Esophagus (tissue), 2 donors: ENCODE measurements at regions not wholly inside any gene's neighbourhood (a gene's known extent, or its start where the extent isn't known, plus 50 kb on each side); places are given as distances from the start of the nearest gene placed in this dataset.

Experiments
- H3K27ac ChIP-seq, 2 donors: one replicate each; pipeline ENCODE4 v1.5.1; 2013; ENCODE audit warnings: low read depth in 2 of 2, mild to moderate bottlenecking in 2 of 2, inconsistent platforms in 1 of 2, low read length in 1 of 2, moderate library complexity in 1 of 2
- H3K27me3 ChIP-seq, 2 donors: one replicate each; pipeline ENCODE4 v1.6.1; 2013; ENCODE audit warnings: low read length in 2 of 2, control low read depth in 1 of 2, mild to moderate bottlenecking in 1 of 2; ENCODE audit not compliant: insufficient read depth in 2 of 2, control insufficient read depth in 1 of 2
- H3K36me3 ChIP-seq, 2 donors: one replicate each; pipeline ENCODE4 v1.6.1; 2013; ENCODE audit warnings: low read length in 1 of 2; ENCODE audit not compliant: control insufficient read depth in 2 of 2, insufficient read depth in 2 of 2
- H3K4me1 ChIP-seq, 2 donors: one replicate each; pipeline ENCODE4 v1.6.1; 2013; ENCODE audit warnings: low read length in 1 of 2; ENCODE audit not compliant: control insufficient read depth in 2 of 2, insufficient read depth in 2 of 2
- H3K4me3 ChIP-seq, 2 donors: one replicate each; pipeline ENCODE4 v1.5.1; 2013; ENCODE audit warnings: low read length in 2 of 2, mild to moderate bottlenecking in 2 of 2, low read depth in 1 of 2, moderate library complexity in 1 of 2
- H3K9me3 ChIP-seq, 2 donors: one replicate each; pipeline ENCODE4 v1.6.1; 2013; ENCODE audit warnings: mild to moderate bottlenecking in 2 of 2, low read depth in 1 of 2, low read length in 1 of 2, moderate library complexity in 1 of 2; ENCODE audit not compliant: control insufficient read depth in 2 of 2, insufficient read depth in 1 of 2
- WGBS, 2 donors: extraction: QIAGEN DNeasy Blood & Tissue Kit; methylation state at CpG; one replicate each; pipeline ENCODE4 v1.1.7; 2013; 5-methylcytosine and 5-hydroxymethylcytosine counted together
- donor health status: healthy with polysubstance abuse.
- donor health status: Bipolar disorder and iron deficiency.

DNA sequence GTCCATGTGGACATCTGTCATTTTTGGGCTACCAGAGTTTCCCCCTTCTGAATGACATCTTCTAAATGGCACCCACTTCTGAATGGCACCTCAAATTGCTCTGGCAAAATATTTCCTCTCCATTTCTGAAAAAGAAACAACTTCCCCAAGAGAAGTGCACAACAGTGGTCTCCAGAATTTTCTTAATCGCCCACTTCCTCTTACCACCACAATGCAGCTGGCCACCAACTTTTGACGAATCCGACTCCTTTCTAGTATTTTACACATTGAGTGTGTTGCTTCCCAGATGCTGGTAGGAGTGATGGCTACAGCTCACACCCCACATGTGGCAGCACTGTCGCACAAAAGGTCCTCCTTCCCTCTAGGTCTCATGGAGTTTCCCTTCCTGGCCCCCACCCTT lies 216.1 kb downstream of the FOXA2 start:
- no peak overlapping the region for H3K27ac ChIP-seq
- 74 to 86% methylated on average over 4 of the region's 4 CpGs for WGBS, 2 donors
- no peak overlapping the region for H3K4me3 ChIP-seq
- H3K4me1 ChIP-seq, result no peaks in the 10 kb centered on the region
- no peaks in the 10 kb centered on the region for H3K27me3 ChIP-seq
- H3K9me3 ChIP-seq, result peaks cover 0 to 2% of the 10 kb centered on the region in 2 donors
- no peaks in the 10 kb centered on the region for H3K36me3 ChIP-seq

DNA sequence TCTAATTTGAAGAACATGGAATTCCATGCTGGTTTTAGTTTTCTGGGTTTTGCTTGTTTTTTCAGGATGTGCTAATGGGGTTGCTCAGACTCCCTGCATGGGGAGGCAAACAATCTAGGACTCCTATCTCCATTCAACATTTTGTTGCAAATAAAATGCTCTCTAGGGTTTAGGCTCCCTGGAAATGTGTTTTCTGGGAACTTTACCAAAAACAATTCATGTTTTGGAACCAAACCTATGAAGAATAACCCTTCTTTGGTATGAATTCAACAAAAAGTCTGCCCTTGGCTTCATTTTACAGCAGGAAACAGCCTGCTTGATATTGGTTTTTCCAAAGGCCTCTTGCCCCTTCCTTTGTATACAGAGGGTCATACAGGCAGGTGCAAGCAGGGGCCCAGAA lies 217.7 kb downstream of the FOXA2 start:
- H3K4me3 ChIP-seq, result no peak overlapping the region
- no peaks in the 10 kb centered on the region for H3K4me1 ChIP-seq
- no peaks in the 10 kb centered on the region for H3K27me3 ChIP-seq
- H3K36me3 ChIP-seq, result no peaks in the 10 kb centered on the region
- H3K9me3 ChIP-seq, result peaks cover 0 to 2% of the 10 kb centered on the region in 2 donors
- H3K27ac ChIP-seq, result no peak overlapping the region

DNA sequence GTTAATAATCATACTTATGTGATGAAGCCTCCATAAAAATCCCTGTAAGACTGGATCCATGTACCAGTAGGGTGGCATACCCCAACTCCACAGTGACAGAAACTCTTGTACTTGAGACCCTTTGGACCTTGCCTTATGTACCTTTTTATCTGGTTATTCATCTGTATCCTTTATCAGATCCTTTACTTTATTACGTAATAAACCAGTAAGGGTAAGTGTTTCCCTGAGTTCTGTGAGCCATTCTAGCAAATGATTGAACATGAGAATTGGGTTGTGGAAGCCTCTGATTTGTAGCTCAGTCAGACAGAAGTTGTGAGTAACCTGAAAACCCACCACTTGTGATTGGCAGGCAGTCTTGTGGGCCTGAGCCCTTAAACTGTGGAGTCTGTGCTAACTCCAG lies 229.7 kb downstream of the FOXA2 start:
- no peak overlapping the region for H3K27ac ChIP-seq
- H3K27me3 ChIP-seq, result no peaks in the 10 kb centered on the region
- H3K9me3 ChIP-seq, result no peaks in the 10 kb centered on the region
- H3K36me3 ChIP-seq, result no peaks in the 10 kb centered on the region
- 90 to 97% methylated on average over 1 of the region's 1 CpG for WGBS, 2 donors
- no peak overlapping the region for H3K4me3 ChIP-seq
- no peaks in the 10 kb centered on the region for H3K4me1 ChIP-seq

DNA sequence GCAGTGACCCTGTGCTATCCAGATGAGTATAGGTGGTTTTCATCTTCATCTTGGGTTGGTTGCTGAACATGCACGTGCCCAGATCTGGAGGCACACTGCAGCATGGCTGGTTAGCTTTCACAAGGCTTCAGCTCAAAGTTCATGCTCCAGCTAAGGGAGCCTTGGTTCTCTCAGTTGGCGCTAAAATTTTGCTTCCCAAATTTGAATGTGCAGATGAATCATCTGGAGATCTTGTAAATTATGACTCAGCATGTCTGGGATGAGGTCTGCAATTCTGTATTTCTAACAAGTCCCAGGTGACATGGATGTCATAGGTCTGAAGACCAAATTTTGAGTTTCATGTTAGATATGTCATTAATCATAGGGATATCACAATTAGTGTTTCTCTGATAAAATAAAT lies 230.8 kb downstream of the FOXA2 start:
- Histone ChIP-seq H3K27ac (no peak overlapping the region), H3K27me3 (no peaks in the 10 kb centered on the region), H3K9me3 (no peaks in the 10 kb centered on the region), H3K4me3 (no peak overlapping the region), H3K36me3 (no peaks in the 10 kb centered on the region), H3K4me1 (no peaks in the 10 kb centered on the region)
- 84% methylated on average over 2 of the region's 2 CpGs for WGBS, 2 donors

DNA sequence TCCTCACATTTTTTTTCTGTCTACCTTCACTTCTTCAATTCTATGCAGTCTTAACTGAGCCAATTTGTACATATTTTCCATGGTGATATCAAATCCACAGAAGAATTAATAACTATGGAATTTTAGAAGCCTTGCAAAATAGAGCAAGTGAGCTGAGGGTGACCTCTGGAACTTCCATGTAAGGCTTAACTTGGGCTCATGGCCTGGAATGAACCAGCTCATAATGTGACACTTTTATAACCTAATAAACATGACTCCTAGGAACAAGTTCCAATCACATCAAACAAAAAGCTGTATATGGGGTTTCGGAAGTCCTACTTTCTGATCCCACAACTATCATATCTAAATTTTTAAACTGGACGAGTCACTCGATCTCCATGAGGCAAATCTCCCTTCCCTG lies 232.4 kb downstream of the FOXA2 start:
- WGBS, 2 donors, result 75 to 87% methylated on average over 3 of the region's 3 CpGs
- Histone ChIP-seq H3K27me3 (no peaks in the 10 kb centered on the region), H3K4me3 (no peak overlapping the region), H3K4me1 (no peaks in the 10 kb centered on the region), H3K36me3 (no peaks in the 10 kb centered on the region), H3K27ac (no peak overlapping the region), H3K9me3 (no peaks in the 10 kb centered on the region)

DNA sequence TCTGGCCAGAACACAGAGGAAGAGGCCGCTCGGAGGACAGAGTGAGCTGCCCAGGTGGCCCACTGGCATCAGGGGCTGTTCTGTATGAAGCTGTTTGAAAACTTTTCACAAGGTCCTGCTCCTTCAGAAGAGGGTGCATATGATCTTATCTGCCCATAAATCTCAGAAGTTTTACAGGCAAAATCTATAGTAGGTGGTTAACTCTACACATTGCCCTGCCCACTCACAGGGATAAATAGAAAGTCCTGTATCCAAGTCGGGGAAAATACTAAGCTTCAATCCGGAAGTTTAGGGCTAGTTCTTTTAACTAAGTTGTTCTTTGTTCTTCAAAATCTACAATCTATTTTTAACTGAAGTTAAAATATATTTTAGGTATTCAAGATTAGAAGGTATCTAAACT lies 233.7 kb downstream of the FOXA2 start:
- Histone ChIP-seq H3K36me3 (no peaks in the 10 kb centered on the region), H3K27me3 (no peaks in the 10 kb centered on the region)
- WGBS, 2 donors, result 84 to 86% methylated on average over 4 of the region's 4 CpGs

DNA sequence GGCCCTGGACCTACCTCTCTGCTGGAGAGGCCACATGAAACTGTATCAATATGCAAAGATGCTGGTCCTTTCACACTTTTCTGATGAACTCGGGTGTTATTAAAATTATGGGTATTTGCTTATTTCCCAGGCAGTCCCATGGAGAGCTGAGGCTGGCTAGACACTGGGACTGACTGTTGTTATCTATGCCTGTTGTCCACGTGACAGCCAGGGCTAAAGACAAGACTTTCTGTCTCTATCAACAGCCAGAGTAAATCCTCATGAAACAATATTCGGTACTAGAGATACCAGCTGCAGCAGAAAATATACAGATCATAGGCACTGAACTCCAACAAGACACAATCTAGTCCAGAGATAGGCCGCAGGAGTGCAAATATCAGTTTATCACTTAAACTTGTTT lies 236.4 kb downstream of the FOXA2 start:
- Histone ChIP-seq H3K9me3 (no peaks in the 10 kb centered on the region), H3K4me1 (no peaks in the 10 kb centered on the region), H3K36me3 (no peaks in the 10 kb centered on the region), H3K27me3 (no peaks in the 10 kb centered on the region), H3K27ac (no peak overlapping the region), H3K4me3 (no peak overlapping the region)
- WGBS, 2 donors, result 61 to 79% methylated on average over 4 of the region's 4 CpGs

More for the DNA sequence above, 233.7 kb downstream of the FOXA2 start:
- Histone ChIP-seq H3K4me1 (no peaks in the 10 kb centered on the region), H3K9me3 (no peaks in the 10 kb centered on the region), H3K4me3 (no peak overlapping the region), H3K27ac (no peak overlapping the region)

DNA sequence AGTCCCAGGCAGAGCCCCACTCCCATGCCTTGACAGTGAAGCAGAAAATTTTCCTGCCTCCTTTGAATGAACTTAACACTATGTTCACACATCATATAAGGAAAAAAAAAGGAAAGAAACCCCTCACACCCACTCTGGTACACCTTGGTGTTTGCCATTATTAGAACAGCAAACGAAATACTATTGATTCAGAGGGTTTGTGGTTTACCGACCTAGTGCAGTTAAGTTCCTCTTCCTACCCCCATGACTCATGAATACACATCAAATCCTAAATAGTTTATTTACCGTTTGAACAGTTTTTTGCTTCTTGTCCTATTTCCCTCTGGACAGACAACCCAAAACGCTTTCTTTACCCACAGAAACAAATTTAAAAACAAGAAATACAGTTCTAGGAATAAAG lies 237.7 kb downstream of the FOXA2 start:
- Histone ChIP-seq H3K4me3 (no peak overlapping the region), H3K4me1 (no peaks in the 10 kb centered on the region), H3K27me3 (no peaks in the 10 kb centered on the region), H3K27ac (no peak overlapping the region), H3K36me3 (no peaks in the 10 kb centered on the region), H3K9me3 (no peaks in the 10 kb centered on the region)
- 57 to 62% methylated on average over 4 of the region's 4 CpGs for WGBS, 2 donors

DNA sequence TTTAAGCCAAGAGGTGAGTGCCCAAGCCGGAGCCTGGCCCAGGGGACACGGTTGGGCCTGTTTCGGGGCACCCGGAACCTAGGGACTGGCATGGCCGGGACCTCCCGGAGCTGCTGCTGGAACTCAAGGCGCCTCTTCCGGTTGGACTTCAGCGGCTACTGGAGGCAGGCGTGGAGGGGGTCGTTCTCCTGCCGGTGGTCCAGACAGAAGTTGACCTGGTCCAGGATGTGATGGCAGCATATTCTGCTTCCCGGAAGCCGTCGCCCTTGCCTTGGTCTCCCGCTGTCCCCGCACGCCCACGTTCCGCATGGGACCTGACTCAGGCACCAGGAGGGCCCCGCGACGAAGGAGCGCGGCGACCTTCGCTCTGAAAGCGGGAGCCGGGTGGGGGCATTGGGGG lies 240.8 kb downstream of the FOXA2 start:
- no peaks in the 10 kb centered on the region for H3K27me3 ChIP-seq
- no peaks in the 10 kb centered on the region for H3K4me1 ChIP-seq
- WGBS, 2 donors, result 96 to 97% methylated on average over 29 of the region's 29 CpGs
- no peak overlapping the region for H3K4me3 ChIP-seq
- H3K9me3 ChIP-seq, result no peaks in the 10 kb centered on the region
- H3K36me3 ChIP-seq, result no peaks in the 10 kb centered on the region
- no peak overlapping the region for H3K27ac ChIP-seq

DNA sequence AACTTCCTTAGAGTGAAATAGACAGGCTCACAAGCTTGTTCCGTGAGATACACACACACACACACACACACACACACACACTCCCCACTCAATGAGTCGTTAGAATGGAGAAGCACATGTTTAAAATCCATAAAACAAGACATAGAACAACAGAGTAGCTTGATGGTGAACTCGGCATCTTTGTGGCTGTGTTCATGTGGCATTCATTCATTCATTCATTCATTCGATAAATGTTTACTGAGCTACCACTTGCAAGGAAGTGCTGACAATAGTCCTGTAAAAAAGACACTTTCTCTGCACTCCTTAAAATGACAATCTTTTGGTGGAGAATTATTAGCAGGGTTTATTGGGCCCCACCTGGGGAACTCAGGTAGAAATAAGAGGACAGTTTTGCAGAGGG lies 242.0 kb downstream of the FOXA2 start:
- Histone ChIP-seq H3K9me3 (no peaks in the 10 kb centered on the region), H3K4me3 (no peak overlapping the region), H3K36me3 (no peaks in the 10 kb centered on the region), H3K27me3 (no peaks in the 10 kb centered on the region), H3K4me1 (no peaks in the 10 kb centered on the region), H3K27ac (no peak overlapping the region)
- 81 to 84% methylated on average over 4 of the region's 4 CpGs for WGBS, 2 donors
